Hippocampal formation (tissue), 2 donors: ENCODE measurements at regions not wholly inside any gene's neighbourhood (a gene's known extent, or its start where the extent isn't known, plus 50 kb on each side); places are given as distances from the start of the nearest gene placed in this dataset.

Source experiments
- DNase-seq, 2 donors: peaks; one replicate each; lab custom pipeline; 2025; lab: John Stamatoyannopoulos, UW

- DNase-seq = no peak
These were observed 96.3 kb upstream of the TMEM161B start for GRCh38 chr5:88364991-88365390.

GRCh38 chr5:88355490-88356050, 86.9 kb upstream of the TMEM161B start:
- DNase-seq = no peak

GRCh38 chr5:88325868-88326267, 57.2 kb upstream of the TMEM161B start:
- no peak for DNase-seq

DNA sequence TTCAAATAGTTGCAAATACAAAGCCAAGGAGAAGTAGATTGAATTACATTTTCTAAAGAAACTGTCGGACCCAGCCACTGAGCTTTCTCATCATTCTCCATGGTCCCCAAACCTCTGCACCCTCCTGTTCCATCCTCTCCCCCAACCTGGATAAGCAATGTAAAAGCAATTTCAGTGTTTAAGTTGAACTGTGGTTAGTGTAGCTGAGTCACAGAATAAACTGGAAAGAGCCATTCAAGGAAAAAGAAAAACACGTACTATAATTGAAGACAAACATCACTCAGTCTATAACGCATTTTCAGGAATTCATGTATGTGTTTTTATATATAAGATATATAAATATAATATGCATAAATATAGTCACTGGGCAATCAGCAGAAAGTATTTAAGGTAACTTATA, 54.1 kb upstream of the TMEM161B start:
- DNase-seq = no peak
